ENCODE measurements at regions not wholly inside any gene's neighbourhood (a gene's known extent, or its start where the extent isn't known, plus 50 kb on each side); places are given as distances from the start of the nearest gene placed in this dataset.
A peak's percentile ranks its signal among the peaks of the same experiment; 100 is the strongest.

DNA sequence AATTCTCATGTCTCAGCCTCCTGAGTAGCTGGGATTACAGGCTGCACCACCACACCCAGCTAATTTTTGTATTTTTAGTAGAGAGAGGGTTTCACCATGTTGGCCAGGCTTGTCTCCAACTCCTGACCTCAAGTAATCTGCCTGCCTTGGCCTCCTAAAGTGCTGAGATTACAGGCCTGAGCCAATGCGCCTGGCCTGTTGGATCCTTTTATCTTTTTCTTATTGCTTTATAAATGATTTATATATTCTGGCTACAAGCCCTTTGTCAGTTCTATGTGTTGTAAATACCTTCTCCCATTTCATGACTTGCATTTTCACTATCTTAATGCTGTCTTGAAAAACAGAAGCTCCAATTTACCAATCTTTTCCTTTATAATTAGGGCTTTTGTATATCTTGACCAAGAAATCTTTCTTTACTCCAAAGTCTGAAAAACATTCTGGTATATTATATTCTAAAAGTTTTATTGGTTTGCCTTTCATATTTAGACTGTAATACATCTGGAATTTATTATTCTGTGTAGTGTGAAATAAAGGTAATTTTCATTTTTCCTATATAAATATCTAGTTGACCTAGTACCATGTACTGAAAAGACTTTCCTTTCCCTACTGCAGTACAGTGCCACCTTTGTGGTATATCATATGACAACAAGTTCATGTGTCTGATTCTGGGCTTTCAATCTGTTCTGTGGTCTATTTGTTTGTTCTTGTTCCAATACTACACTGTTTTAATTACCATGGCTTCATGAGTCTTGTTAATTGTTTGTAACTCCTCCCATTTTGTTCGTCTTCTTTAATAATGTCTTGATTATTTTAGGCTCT lies 52.9 kb upstream of the RNU6-1 start:
- DNase-seq (ENCODE audit: low spot score) = no peak

DNA sequence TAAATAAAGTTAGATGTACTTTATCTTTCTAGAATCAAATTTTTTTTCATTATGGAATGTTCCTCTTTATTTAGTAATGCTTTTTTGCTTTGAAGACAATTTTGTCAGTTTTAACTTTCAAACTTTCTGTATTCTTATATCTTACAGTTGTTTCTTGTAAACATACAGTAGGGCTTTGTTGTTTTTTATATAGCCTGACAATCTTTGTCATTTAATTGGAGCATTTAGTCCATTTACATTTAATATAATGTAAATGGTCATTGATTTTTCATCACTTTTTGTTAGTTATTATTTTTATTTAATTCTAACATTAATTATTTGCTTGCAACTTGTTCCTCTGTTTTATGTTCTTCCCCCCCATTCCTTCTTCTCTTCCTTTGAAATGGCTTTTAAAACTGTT lies 55.4 kb upstream of the RNU6-1 start:
- DNase-seq (ENCODE audit: low spot score) = no peak

DNA sequence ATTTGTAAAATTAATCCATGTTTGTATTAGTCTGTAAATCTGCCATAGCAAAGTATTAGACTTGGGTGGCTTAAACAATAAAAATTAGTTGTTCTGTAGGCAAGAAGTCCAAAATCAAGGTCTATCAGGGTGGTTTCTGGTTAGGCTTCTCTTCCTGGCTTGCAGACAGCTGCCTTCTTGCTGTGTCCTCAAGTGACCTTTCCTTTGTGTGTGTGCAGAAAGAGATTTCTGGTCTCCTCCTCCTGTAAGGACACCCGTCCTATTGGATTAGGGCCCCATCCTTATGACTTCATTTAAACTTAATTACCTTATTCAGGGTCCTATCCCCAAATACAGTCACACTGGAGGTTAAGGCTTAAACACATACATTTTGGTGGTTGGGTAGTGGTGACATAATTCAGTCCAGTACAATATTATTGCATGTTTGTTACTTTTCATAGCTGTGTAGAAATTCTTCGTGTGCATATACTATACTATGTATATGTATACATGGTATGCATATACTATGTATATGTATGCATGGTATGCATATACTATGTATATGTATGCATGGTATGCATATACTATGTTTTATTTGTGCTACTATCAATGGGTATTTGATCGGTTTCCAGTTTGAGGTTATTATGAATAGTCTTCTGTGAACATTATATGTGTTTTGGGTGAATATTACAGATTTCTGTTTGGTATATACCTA lies 57.9 kb upstream of the RNU6-1 start:
- no peak for DNase-seq (ENCODE audit: low spot score)

DNA sequence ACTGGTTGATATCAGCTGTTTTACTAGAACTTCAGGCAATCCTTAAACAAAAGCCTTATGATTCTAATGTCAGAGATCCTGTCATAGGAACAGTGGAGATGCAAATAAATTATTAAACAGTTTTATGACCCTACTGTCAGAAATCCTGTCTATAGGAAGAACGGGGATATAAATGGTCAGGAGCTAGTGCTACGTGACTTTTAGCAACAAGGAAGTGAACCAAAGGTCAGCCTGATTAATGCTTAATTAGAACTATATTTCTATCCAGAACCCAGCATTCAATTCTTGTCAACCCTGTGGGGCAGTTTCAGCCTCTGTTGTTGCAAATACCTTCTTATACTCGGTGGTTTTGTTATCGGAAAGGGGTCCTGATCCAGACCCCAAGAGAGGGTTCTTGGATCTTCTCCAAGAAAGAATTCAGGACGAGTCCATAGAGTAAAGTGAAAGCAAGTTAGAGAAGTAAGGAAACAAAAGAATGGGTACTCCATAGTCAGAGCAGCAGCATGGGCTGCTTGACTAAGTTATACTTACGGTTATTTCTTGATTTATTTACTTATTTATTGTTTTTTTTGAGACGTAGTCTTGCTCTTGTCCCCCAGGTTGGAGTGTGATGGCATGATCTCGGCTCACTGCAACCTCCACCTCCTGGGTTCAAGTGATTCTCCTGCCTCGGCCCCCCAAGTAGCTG lies 59.9 kb upstream of the RNU6-1 start:
- peak; percentile 81 for DNase-seq (ENCODE audit: low spot score)

DNA sequence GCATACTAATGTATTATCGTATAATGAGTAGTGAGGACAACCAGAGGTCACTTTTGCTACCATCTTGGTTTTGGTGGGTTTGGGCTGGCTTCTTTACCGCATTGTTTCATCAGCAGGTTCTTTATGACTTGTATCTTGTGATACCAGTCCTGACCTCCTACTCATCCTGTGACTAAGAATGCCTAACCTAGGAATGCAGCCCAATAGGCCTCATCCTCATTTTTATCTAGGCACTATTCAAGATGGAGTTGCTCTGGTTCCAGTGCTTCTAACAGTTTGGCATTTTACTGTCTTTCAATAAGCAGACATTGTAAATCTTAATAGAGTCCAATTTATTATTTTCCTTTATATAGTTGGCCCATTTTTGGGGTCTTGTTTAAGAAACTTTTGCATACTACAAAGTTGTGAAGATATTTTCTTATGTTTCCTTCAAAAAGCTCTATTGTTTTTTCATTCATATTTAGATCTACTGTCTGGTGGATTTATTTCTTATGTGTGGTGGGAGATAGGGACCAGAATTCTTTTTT lies 60.8 kb upstream of the RNU6-1 start:
- DNase-seq (ENCODE audit: low spot score) = no peak

DNA sequence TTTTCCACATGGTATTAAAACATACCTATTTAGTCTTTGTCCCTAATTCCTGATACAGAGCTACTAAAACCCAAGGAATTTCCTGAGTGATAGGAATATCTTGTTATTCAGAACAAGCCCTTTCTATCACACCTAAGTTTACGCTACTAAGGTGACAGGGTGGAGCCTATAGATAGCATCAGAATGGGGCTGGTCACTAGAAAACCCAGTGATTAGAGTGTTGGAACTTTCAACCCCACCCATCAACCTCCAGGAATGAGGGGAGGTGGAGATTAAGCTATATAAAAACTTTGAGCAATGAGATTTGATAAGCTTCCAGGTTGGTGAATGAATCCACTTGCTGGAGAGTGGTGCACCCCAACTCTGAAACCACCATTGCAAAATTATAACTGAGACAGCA lies 62.1 kb upstream of the RNU6-1 start:
- peak; percentile 75 for DNase-seq (ENCODE audit: low spot score)

DNA sequence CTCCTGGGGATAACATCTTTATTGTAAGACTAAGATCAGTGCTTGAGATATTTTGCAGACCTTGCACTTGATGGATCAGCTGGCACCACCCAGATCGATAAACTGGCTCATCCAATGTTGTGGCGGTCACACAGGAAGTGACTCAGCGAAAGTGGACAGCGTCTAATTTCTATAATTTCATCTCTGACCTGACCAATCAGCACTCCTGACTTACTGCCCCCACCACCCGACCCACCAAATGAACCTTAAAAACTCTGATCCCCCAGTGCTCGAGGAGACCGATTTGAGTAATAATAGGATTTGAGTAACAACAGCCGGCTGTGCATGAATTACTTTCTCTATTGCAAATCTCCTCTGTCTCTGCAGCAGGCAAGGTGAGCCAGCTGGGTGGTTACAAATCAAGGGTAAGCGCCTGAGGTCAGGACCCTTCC lies 62.7 kb upstream of the RNU6-1 start:
- DNase-seq (ENCODE audit: low spot score) = peak; percentile 56

DNA sequence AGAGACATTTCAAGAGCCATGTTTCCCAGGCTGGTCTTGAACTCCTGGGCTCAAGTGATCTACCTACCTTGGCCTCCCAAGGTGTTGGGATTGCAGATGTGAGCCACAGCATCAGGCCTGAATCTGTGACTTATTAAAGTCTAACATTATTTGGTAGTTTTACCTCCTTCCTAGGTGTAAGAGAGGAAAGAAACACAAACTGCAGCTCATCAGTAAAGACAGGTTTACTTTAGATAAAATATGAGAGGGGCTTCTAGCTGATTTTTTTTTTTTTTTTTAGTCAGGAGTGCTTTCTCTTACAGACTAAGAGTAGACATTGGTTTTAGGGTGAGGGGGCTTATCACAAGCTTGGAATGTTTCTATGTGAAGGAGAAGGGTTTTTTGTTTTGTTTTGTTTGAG lies 63.9 kb upstream of the RNU6-1 start:
- DNase-seq (ENCODE audit: low spot score) = no peak

DNA sequence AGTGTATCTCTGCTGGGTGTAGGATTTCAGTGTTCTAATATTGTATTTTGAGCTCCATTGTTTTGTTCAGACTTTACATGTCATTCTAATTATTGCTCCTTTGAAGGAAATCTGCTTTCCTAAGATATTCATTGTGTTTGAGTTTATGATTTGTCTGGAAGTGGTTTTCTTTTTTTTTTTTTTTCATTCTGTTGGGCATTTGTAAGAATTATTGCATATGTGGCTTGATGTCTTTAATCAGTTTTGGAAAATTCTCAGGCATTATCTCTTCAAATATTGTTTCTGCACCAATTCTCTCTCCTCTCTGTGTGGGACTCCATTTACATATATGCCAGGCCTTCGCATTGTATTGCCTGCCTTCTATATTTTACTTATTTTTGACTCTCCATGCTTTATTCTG lies 65.8 kb upstream of the RNU6-1 start:
- no peak for DNase-seq (ENCODE audit: low spot score)

DNA sequence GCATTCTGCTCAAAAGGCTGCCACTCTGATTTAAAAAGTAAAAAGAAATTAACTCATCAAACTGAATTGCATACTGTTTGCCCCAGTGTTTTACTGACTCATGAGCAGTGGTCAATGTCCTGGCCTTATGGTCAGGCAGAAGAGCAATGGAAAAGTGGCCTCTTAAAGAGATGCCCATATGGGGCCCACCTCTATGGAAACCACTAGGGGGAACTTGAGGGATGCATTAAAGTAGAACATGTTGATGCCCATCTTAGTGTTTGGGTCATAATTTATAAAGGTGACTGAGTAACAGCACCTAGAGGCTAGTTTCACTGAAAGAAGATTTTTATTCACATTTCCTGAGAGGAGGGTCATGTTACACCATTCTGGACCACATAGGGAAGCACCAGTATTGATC lies 66.5 kb upstream of the RNU6-1 start:
- no peak for DNase-seq (ENCODE audit: low spot score)

DNA sequence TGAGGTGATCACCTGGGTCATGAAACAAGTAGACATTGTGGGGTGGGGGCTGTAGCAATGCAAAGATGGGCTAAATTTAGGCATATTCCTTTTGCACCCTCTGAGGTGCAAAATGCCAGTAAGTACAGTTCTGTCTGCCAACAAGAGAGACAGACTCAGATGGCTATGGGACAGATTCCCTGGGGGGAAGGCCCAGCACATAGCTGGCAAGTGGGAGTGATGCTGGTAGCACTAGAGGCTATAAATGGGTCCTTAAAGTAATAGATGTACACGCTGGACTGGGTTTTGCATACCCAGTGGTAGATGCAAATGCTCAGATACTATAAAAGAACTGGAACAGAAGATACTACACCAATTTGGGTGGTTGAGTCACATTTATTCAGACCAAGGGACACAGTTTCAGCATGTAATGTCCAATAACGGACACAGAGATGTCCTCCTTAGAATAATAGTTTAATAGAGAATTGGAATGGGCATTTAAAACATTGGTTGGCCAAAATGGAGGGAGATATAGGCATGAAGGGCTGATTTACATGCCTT lies 67.4 kb upstream of the RNU6-1 start:
- no peak for DNase-seq (ENCODE audit: low spot score)

DNA sequence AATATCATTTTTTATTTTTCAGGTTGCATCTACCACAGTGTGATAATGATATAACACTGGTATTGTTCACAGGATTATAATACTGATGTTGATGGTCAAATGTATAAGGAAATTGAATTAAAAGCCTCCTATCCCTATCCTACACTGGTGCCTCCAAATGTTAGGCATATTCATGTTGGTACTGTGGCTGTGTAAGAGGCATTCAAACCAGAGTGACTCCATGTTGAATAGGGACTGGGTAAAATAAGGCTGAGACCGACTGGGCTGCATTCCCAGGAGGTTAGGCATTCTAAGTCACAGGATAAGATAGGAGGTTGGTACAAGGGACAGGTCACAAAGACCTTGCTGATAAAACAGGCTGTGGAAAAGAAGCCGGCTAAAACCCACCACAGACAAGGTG lies 68.9 kb upstream of the RNU6-1 start:
- no peak for DNase-seq (ENCODE audit: low spot score)

DNA sequence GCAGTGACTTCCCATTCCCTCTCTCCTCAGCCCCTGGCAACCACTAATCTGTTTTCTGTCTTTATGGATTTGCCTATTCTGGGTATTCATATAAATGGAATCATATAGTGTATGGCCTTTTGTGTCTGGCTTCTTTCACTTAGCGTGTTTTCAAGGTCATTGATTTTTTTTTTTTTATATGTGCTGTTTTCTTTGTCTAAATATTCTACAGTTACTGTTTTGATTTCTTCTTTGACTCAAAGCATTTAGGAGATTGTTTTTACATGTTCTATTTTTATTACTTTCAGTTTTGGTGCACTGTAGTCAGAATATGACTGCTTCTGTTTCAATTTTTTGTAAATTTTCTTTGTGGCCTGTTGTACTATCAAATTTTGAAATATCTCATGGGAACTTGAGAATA lies 71.9 kb upstream of the RNU6-1 start:
- no peak for DNase-seq (ENCODE audit: low spot score)

DNA sequence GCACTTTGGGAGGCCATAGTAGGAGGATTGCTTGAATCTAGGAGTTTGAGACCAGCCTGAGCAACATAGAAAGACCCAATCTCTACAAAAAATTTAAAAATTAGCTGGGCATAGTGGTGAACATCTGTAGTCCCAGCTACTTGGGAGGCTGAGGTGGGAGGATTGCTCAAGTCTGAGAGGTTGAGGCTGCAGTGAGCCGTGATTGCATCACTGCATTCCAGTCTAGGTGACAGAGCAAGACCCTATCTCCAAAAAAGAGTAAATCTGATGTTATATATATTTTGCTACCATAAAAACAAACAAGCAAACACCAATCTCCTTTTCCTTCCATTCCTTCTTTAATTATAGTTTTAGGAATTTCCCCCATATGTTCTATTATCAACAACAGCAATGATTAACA lies 74.2 kb upstream of the RNU6-1 start:
- DNase-seq (ENCODE audit: low spot score) = no peak

DNA sequence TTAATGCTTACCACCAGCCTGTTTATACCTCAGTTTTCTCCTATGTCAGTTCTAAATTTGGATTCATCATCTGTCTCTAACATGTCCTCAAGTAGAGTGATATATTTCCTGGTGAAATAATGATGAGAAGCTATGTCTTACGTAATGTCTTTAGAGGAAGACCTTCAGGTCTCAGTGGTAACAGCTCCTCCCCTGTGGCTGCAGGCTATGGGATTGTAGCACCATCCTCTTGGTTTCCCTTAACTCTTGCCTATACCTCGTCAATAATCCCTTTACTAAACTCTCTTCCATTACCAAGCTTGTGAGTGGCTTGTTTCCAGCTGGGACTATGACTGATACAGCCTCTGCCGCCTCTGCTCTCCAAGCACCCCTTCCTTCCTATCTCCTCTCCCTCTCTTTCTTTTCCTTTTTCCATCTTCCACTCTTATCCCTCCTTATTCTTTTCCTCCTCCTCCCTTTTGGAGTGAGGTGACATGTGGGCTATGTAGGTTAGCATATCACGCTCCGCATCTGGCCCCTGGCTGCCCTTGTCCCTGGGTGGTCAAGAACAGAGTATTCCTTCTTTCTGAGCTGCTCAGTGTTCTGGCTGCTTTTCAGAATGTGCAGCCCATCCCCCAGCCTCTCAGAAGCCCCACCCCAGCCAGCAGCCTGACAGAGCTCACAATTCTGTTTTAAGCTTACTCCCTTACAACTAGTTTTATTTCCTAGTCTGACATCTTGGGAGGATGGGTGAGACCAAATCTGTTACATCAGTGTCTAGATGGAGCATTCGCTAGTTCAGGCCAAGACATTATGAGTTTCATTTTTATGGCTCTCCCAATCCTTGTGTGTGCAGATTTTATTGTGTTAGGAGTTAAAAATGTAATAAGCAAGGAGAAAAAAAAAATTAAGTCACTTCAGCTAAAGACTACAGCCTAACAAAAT lies 75.0 kb upstream of the RNU6-1 start:
- peak; percentile 72 for DNase-seq (ENCODE audit: low spot score)

DNA sequence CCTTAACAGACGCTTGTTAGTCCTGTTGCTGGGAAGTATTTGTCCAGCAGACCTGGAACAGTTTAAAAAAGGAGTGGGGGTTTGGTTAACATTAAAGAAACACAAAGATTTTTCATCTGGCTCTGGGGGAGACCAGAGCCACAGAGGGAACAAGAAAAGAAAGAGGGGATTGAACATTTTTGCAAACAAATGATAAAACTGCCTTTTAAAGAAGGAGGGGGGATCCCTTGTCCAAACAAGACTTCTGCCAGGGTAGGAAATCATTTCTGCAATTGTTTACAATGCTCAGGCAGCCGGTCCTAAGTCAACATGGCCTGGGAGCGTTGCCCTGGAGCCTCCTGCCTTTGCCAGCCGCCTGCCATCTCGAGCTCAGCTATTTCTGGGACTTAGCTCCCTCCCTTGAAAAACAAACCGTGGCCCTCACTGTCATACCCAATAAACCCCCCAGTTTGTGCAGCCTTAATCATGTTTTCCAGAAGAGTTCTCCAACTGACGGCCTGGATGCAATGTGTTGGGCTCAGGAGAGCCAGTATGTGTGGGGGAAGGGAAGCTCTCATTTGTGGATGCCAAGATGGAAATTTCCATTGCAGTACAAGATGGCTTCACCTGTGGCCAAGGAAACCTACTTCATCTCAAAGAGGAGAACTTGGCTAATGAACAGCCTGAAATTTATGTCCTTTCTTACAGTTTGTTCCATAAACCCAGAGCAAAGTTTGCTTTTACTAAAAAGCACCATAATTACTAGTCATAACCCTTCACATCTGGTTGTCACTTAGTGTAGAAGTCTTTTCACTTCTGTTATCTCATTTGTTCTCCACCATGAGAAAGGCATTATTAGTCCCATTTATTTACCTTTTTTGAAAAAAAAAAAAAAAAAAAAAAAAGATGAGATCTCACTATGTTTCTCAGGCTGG lies 75.9 kb upstream of the RNU6-1 start:
- DNase-seq (ENCODE audit: low spot score) = peak; percentile 87

DNA sequence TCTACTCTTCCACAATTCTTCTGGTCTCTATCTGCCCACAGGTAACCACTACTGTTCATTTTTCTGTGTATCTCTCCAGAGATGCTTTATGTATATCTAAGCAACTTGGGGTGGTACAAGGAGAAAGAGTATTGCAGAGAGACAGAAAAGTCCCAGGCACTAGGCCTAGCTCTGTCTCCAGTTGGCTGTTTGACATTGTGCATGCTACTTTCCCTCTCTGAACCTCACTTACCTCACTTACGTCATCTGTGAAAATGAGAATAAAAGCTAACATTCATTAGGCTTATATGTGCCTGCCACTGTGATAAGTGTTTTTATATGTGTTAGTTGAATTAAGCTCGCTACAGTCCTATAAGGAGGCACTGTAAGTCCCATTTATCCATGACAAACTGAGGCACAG lies 76.7 kb upstream of the RNU6-1 start:
- no peak for DNase-seq (ENCODE audit: low spot score)

DNA sequence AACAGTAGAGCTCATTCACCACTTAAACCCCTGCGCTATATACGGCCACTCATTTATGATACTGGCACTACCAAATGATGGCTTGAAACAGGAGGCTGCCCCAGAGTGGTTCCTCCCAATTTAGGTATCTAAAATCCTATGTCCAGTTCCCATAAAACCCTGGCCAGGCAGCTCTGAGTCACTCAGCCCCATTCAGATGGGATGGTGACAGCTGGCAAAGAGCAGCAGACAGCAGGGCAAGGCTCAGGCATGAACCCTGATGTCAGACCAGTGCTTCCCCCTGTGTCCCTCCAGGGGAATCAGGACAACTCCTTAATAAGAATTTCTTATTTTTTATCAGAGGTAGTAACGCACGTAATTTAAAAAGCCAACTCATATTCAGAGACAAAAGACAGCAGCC lies 77.2 kb upstream of the RNU6-1 start:
- DNase-seq (ENCODE audit: low spot score) = no peak

DNA sequence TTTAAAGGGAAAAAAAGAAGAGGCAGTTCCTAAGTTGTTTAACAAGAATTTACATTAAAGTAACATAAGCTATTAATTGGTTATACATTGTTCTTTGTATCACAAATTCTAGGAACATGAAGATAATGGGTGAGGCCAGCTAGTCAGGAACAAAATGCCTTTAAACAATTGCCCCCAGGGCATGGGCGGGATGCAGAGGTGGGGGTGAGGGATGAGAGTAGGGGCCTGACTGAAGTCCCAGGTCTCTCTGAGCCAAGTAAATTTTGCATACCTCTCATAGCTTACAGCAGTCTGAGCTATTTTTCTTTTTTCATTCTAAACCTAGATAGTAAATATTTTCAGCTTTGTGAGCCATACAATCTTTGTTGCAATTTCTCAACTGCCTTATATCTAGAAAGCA lies 77.8 kb upstream of the RNU6-1 start:
- no peak for DNase-seq (ENCODE audit: low spot score)

Measured in HT-29 (cell line).